T-helper 9 cell (primary cell): ENCODE measurements at regions not wholly inside any gene's neighbourhood (a gene's known extent, or its start where the extent isn't known, plus 50 kb on each side); places are given as distances from the start of the nearest gene placed in this dataset.

Experiments
- DNase-seq: peaks from one replicate; pipeline ENCODE4 v3.0.0-alpha.2; 2020

DNA sequence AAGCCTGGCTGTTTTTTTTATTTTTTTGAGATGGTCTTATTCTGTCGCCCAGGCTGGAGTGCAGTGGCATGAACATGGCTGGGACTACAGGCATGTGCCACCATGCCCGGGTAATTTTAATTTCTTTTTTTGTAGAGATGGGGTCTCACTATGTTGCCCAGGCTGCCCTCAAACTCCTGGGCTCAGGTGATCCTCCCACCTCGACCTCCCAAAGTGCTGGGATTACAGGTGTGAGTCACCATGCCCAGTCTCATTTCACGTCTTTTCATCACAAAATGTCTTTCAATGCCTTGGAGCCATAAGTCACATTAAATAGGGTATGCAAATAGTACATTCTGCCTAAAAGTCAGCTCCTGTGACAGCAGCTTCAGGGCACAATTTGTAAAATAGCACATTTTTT is 52.8 kb downstream of the SOX2 start:
- DNase-seq = no peak

DNA sequence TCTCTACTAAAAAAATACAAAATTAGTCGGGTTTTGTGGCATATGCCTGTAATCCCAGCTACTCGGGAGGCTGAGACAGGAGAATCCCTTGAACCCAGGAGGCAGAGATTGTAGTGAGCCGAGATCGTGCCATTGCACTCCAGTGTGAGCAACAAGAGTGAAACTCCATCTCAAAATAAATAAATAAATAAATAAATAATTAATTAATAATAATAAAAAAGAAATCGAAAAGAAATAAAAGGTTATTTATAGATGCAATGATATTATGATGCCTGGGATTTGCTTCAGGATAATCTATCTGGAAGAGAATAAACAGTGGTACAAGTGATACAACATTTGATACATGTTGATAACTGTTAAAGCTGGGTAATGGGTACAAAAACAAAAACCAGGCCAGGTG is 58.6 kb downstream of the SOX2 start:
- no peak for DNase-seq

DNA sequence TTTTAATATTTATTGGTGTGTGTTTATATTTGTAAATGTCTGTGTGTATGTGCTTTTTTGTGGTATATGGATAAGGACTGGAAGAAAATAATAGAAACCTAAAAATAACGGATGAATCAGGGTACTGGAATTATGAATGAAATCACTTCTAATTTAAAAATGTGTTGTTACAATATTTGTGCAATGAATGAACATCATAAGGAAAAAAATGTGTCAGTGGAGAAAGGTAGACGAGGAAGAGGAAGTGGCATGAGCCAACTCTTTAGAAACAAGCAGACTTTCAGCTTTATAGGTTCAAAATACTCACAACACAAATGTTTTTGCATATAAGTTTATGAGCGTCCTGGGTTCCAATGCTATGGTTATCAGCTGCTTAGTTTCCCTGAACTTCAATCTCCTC is 59.4 kb downstream of the SOX2 start:
- no peak for DNase-seq

DNA sequence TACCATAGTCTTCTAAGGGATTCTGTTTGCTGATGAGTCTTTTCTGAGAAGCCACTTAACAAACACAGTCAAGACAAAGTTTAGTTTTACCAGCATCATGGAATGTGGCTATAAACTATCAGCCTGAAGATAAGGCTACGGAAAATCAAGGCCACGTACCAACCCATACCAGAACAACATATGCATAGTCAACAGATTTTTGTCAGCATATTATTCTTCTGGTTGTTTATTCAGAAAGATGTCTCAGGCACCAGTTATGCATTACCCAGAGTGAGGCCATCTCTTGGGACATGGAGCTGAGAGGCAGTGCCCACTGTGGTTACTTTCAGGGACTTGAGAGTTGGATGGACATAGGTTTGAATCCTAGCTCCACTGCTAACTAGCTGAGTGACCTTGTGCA is 60.4 kb downstream of the SOX2 start:
- no peak for DNase-seq

DNA sequence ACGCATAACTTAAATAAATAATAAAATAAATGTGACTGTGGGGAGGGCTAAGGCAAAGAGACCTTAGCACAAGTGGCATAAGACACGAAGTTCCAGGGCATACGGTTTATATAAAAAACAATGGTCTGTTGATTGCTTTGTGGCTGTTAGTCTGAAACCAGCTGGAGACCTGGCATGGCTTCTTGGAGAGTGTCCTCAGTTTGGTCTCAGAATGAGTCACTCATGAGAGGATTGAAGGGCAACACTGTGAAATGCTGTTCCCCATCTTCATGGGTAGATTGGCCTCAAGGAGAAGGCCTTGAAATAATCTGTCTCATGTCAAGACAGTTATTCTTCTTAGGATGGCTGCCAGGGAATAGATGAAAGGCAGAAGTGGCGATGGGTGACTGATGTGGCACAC is 62.2 kb downstream of the SOX2 start:
- no peak for DNase-seq

DNA sequence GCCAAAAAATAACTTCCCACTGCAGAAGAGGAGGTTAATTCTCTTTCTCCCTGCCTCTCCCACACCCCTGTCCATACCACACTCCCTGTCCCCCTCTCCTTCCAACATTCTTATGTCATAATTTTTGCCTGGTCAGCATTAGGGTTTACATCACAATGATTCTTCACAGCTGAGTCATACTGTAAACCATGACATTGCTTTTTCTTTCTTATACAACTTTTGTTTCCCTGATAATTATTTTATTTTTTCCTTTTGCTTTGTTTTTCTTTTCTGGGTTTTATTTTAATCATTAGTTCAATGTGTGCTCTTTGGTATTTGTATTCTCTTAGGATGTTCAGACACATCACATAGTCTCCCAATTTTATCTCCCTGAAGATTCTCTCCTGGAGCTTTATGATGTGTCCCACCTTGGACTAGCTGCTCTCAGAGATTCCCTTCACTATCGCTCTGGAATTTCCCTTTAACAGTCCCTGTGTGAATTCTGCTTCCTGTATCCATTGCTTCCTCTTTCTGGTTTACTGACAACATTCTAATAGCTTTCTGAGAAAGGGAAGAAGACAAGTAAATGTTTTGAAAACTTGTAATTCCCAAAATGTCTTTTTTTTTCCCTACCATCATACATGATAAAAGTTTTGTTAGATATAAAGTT is 70.7 kb downstream of the SOX2 start:
- DNase-seq = no peak

DNA sequence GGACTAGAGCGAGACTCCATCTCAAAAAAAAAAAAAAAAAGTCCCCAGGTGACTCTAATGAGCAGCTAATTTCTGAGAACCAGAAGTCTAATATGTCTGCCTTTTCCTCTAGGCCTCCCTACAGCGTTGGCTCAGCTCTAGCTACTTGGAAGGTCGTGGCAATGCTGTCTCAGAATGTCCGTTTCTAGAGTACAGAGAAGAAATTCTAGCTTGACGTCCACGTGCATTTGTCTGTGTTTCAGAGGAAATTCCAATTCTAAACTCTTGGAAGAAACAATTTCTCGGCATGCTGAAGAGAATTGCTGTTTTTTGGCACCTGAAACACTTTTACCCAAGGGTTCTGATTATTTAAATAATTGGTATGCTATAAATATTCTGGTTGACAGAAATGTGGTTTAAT is 78.8 kb downstream of the SOX2 start:
- DNase-seq = no peak

DNA sequence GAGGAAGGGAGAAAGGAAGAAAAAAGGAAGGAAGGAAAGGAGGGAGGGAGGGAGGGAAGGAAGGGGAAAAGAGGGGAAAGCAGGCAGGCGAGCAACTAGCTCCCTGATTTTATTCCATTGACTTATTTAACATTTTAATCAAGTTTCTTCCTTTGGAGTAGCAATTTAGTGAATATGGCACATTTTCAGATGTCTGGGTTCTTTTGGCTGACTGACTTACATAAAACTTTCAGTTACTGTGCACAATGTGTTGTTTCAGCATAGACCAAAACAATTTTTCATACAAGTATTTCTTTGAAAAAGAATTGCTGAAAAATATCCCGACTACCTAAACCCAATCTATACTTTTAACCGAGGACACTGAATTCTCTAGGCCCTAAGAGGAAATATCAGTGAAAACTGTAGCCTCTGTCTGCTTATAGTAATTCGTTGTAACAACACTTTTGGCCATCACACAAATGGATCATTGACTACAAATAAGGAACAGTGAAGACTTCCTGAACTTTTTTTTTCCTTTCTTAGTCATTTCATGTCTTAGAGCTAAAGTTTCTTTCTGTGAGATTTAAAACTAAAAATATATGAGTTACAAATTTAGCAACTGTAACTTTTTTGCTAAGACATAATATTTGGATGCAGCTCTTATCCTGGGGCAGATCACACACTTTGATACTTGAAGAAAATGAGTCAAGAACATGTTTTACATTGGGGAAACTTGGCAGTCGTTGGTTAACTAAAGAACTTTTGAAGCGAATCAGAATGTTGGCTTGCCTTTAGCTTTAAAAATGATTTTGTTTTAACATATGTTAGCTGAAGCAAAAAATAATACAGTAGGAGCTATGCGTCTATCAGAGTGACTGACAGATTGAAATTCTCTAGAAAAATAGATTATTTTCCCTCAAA is 79.6 kb downstream of the SOX2 start:
- DNase-seq = no peak

DNA sequence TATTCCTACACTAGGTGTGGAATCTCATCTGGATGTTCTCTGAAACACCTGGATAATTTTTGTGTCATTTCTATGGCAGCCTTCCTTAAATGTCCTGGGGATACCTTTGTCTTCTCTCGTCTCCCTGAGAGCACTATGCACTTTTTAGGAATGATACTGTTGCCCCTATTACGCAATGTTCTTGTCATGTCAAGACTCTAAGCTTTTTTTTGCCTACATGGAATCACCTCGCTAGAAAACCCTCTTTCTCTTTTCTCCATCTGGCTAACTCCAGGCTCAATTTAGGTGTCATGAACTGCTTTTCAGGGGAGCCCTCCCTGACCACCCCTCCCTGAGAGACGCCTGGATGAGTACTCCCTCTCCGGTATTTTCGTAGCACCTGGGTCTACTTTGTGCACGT is 81.3 kb downstream of the SOX2 start:
- DNase-seq = no peak

DNA sequence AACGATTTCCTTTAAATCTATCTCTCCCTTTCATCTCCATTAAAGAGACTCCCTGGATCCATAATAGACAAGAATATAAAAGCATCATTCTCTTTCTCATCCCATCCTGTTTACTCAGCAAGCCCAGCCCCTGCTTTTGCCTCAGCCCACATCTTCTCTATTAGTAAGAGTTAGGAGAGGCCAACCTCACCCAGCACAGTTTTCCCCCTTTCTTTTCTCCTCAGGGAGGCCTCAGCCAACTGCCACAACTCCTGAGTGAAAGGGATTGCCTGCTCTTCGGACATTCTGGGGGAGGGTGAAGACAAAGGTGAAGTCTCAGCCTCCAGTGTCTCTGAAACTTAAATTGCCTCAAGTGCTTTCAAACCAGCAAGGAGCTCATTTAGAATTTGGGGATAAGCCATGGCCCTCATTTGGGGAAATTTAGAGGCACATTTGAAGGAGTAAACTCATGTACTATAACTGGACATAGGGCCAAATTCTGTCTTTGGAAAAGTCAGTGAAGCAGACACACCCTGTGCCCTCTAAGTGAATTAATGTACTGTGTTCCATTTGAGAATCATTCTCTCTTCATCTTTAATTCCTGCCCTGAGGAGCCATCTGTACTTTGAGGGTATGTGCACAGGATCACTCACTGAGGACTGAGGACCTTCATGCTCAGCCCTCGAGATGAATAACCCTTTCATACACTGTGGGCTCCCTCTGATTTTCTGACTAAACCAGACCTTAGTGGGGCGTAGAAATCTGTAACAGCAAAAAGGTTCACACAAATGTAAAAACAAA is 82.5 kb downstream of the SOX2 start:
- no peak for DNase-seq

DNA sequence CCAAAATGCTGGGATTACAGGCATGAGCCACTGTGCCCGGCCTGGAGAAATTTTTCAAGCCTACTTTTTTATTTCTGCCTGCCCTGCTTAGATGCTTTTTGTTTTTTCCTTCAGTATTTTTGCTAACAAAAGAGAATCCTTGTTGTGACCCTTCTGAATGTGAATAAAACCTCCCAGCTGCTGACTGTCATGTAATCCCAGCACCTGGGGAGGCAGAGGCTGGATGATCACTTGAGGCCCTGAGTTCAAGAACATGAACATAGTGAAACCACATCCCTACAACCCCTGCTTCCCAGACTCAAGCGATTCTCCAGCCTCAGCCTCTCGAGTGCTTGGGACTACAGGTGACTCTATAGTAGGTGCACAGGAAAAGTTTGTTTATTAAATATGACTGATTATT is 84.9 kb downstream of the SOX2 start:
- no peak for DNase-seq

DNA sequence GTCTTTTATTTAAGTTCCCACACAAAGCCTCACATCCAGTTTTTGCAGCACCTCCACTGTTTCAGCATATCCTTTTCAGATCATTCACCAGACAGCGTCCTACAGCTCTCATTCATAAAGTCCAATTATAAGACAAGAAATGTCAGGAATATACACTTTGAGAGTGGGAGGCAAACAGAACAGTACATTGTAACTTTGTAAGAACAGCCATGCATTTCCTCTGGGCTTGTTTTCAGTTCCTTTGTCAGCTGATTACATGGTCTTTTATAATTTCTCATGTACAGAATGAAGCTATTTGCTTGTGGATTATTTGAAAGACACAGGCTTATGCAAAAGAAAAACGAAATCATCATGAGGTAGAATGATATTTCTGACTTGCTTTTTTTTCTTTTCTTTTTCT is 85.7 kb downstream of the SOX2 start:
- no peak for DNase-seq

DNA sequence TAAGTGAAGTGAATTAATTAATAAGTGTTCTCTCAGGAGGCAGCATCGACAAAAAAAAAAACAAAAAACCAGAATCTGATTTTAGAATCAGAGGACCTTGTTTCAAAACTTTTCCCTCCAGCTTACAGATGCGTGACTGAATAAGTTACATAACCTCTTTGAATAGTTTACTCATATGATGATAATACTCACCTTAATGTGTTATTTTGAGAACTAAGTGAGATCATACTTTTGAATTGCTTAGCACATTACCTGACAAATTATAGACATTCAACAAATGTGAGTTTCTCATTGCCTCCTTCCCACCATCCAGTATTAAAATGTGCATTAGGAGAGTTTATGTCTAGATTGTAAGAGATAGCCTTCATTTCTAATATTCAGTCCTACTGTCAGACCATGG is 94.0 kb downstream of the SOX2 start:
- DNase-seq = no peak

DNA sequence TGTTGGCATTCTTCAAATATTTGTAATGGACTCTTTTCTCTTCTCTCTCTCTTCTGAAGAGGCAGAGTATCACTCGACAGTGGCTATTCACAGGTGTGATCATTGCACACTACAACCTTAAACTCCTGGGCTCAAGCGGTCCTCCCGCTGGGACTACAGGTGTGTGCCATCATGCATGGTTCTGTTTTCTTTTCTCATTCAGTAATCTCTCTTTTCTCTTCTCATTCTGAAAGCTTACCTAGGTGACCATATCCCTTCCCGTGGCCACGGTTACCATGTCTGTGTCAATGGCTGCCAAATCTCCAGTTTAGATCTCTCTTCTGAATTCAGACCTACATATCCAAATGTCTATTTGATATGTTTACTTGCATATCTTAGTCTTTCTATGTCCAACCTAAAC is 96.3 kb downstream of the SOX2 start:
- DNase-seq = no peak

DNA sequence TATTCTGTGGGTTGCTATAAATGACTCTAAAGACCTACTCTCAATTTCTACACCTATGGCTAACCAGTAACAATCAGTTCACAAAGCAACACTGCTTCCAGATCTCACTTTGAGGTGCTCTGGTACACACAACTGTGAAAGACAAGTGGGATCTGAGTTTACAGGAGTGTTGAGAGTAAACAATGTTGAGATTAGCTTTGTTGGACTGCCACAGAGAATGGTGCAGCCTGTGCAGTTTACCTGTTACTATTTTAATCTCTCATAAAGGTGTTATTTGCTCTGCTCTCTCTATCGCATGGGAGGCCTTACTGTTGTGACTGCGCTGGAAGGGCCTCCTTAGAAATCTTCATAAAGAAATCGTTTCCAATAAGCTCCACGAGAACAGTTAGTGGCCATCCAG is 112.0 kb downstream of the SOX2 start:
- DNase-seq = no peak

DNA sequence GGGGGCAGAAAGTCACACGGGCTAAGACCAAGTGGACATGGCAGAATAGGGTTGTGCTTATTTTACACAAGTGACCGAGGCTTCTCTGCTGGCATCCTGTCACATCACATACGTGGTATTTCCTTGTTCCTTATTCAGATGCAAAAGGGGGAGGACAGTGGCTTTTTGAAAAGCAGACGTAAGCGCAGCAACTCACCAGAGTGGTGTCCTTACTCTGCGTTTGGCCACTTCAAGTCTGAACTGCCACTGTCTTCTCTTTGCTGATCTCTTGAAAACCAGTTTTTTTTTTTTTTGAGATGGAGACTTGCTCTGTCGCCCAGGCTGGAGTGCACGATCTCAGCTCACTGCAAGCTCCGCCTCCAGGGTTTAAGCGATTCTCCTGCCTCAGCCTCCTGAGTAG is 113.2 kb downstream of the SOX2 start:
- DNase-seq = no peak

DNA sequence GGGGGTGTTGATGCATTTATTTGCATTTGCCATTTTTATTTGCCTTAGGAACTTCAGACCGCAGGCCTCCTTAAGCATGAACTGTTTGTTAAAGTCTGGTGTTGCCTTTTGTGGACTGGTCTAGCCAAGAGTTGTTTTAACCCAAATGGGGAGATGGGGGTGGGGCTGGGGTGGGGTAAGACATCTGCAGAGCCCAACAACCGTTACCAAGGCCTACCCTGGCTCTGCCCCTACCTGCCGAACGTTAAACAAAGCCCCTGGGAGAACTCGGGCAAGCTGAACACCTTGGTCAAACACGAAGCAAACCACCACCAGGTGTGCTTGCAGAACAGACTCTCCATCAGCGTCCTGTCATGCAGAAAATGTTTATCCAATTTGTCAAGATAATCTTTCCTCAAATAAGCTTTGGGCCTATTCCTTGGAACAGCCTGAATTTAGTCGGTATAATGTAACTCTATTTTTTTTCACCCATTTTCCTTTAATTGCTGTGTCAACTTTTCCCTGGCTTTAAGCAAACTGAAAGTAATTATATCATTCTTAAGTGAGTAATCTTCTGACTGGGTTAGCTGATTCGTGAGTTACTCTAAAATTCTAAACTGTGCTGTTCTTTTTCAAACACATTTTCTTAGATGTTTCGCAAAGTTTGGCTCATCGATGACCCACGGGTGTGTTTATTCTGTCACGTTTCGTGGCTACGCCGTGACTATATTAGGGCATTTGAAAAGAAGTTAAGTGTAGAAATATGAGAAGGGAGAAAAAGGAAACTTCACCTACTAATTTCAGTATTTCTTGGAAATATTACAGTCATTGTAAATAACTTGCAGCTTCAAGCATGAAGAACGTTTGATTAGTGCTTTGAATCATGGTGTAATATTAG is 127.6 kb downstream of the SOX2 start:
- no peak for DNase-seq

DNA sequence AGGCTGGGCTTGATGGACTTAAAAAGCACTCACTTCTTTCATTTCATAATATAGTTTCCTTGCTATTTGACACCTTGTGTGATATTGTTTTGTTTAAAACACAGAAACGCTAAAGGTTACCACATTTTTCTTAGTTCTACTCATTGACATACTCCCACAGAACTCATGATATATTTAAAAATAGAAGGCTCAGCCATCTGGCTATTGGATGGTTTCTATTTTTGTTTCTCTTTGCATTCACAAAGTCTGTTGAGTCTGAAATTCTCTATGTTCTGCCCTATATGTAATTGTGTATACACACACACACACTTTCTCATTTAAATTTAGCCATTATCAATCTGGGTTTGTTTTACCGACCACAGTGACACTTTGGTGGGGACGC is 128.2 kb downstream of the SOX2 start:
- no peak for DNase-seq

DNA sequence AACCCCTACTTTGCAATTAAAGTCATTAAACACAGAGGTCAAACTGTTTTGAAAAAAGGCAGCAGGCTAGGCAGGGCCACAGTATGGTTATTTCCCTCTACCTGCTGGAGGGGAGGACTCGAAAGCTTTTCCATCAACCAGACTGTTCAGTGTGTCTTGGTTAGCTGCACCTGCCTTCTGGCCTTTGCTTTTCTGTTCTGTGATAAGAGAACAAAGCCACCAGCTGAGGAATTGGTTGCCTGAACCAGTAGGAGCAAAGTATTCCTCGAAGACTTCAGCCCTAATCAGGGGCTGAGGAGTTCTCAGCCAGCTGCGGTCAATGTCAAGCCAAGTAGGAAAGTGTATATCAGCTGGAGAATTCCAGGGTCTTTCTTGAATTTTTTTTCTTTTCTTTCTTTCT is 132.5 kb downstream of the SOX2 start:
- no peak for DNase-seq

DNA sequence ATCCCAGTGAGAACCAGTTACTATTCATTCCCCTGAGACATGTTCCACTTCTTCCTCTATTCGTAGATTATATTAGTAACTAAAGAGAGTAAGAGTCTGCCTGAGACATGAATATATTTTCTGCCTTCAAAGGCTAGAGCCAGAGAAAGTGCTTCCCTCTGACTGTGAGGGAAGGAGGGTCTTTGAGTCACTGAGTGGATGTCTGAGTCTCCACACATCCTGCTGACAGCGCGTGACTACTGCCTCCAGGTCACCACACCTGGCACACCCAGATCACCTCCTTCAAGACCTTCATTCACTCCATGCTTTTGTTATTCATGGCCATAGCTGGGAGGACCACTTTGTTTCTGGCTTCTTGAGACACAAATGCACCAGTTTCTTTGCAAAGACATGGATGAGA is 135.6 kb downstream of the SOX2 start:
- no peak for DNase-seq

DNA sequence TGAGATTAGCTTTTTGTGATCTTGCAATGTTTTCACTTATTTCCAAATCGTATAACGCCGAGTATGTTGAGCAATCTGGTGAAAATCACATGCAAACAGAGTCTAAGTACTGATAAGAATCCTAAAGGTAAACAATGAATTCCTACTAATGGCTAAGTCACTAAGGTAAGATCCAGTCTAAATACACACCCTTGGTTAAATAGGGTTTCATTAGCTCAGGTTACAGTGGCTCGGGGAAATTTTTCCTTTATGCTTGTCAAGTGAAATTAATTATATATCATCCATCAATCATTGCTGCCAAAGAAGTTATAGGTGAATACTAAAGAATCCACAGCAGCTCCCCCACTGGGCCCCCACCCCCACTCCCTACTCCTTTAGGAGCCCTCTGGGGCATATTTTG is 139.3 kb downstream of the SOX2 start:
- no peak for DNase-seq

DNA sequence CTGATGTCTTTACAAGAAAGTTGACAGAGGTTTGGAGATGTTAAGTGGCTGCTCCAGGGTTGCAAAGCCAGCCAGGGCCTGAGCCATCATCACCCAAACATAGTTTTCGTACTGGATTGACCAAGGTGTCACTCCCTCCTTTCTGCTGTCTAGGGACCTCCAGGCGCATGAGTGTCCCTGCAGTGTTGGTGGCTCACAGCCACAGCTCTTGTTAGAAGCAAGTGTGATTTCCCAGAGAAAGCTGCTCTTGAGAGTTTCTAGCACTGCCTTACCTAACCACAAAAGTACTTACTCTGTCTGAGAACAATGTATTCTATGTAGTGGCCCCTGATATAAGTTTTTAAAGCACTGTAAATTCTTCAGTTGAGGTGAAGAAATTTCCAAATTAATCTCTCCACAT is 144.1 kb downstream of the SOX2 start:
- no peak for DNase-seq

DNA sequence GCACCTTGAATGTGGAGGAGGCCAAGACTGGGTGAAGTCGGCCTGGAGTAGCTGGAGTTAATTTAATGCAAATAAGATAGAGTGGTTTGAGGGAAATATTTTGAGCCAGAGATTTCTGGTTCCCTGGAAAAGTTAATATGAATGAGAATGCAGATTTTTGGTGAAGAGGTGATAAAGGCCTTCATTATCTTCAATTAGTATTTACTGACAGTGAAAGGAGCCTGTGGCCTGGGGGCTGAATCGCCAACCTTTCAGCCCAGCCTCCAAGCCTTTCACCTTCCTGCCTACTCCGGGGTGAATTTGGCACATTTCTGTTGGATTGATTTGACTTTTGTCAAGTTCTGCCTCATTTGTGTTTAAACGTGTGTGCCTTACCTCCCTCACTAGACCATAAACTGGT is 147.8 kb downstream of the SOX2 start:
- DNase-seq = no peak
